GM12864 (cell line): ENCODE measurements at regions not wholly inside any gene's neighbourhood (a gene's known extent, or its start where the extent isn't known, plus 50 kb on each side); places are given as distances from the start of the nearest gene placed in this dataset.

Source experiments
- DNase-seq: peaks from one replicate; pipeline ENCODE4 v3.0.0-alpha.2; 2011; ENCODE audit warnings: low read depth
- H3K4me3 ChIP-seq: 2 replicates; pipeline ENCODE4 v1.5.1; 2011; ENCODE audit warnings: mild to moderate bottlenecking, low read depth, low read length, control low read depth
- TF ChIP-seq, protein P1 (sequence below): IDR thresholded peaks from 2 replicates; pipeline ENCODE4 v1.5.1; 2011; ENCODE audit warnings: low read depth, mild to moderate bottlenecking, moderate library complexity, low read length, control low read depth, inconsistent platforms; ENCODE audit errors: missing control alignments

DNA sequence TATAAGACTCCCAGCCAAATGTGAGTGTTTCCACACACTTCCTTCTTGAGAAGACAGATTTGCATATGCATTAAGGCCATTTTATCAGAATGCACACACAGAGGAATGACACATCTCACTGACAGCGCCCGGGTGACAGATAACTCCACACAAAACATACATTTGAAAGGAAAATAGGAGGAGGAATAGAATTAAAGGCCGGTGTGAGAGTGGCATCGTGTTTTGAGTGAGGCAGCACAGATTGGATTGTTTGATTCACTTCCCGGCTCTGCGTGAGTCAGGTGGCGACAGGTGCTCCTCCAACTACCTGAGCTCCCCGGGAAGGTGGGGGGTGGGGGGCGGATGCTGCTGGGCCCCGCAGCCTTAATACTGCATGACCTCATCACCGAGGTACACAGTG lies 429.0 kb downstream of the TSHZ3 start:
- no peak for DNase-seq
- H3K4me3 ChIP-seq: no peak overlapping the region
- TF ChIP-seq, protein P1, sequence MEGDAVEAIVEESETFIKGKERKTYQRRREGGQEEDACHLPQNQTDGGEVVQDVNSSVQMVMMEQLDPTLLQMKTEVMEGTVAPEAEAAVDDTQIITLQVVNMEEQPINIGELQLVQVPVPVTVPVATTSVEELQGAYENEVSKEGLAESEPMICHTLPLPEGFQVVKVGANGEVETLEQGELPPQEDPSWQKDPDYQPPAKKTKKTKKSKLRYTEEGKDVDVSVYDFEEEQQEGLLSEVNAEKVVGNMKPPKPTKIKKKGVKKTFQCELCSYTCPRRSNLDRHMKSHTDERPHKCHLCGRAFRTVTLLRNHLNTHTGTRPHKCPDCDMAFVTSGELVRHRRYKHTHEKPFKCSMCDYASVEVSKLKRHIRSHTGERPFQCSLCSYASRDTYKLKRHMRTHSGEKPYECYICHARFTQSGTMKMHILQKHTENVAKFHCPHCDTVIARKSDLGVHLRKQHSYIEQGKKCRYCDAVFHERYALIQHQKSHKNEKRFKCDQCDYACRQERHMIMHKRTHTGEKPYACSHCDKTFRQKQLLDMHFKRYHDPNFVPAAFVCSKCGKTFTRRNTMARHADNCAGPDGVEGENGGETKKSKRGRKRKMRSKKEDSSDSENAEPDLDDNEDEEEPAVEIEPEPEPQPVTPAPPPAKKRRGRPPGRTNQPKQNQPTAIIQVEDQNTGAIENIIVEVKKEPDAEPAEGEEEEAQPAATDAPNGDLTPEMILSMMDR: no peak

DNA sequence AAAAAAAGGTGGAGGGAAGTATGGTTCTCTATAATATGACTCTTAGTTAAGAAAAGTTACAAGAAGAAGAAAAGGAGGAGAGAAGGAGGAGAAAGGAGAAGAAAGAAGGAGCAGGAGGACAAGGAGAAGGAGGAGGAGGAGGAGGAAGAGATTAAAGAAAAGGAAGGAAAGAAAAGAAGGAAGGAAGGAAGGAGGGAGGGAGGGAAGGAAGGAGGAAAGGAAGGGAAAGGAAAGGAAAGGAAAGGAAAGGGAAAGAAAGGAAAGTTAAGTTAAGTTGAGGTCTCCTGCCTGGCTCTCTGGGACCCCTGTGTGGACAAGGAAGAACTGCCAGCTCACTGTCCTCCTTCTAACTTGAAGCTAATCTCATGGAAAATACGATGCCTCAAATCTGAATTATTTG lies 429.5 kb downstream of the TSHZ3 start:
- TF ChIP-seq, protein P1: no peak
- no peak for DNase-seq
- H3K4me3 ChIP-seq: no peak overlapping the region

DNA sequence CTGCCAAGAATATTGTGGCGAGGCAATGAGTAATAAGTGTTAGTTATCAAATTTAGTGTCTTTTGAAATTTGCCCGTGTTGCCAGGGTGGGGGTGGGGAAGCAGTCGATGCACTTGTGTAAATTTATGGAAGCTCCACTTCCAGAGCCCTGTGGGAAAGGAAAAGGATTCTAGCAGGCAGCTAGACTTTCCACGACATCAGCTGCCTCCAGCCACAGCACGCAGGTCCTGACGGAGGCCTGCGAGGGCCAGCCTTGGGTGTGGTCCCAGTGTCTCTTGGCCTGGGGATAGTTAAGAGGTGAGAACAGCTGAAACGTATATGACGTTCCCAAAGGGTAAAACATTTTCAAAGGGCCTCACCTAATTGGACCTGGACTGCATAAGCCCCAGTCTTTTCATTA lies 433.0 kb downstream of the TSHZ3 start:
- TF ChIP-seq, protein P1: no peak
- DNase-seq: no peak
- no peak overlapping the region for H3K4me3 ChIP-seq

DNA sequence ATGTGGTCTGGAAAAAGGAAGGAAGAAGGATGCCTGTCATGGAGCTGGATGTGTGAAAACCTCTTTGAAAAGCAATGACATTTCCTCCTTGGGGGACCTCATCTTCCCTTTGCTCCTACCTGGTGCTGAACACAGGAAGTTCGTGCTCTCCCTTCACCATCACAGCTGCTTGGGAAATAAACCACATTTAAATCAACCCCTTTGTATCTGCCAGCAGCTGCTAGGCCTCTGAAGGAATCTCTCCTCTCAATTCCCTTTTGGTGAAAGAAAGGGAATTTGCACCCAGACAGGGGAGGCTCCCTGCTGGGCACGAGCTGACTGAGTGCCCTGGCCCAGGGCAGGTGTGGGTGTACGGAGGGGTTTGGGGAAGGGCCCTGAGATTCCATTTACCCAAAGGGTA lies 437.7 kb downstream of the TSHZ3 start:
- no peak for DNase-seq
- H3K4me3 ChIP-seq: no peak overlapping the region
- TF ChIP-seq, protein P1: no peak

DNA sequence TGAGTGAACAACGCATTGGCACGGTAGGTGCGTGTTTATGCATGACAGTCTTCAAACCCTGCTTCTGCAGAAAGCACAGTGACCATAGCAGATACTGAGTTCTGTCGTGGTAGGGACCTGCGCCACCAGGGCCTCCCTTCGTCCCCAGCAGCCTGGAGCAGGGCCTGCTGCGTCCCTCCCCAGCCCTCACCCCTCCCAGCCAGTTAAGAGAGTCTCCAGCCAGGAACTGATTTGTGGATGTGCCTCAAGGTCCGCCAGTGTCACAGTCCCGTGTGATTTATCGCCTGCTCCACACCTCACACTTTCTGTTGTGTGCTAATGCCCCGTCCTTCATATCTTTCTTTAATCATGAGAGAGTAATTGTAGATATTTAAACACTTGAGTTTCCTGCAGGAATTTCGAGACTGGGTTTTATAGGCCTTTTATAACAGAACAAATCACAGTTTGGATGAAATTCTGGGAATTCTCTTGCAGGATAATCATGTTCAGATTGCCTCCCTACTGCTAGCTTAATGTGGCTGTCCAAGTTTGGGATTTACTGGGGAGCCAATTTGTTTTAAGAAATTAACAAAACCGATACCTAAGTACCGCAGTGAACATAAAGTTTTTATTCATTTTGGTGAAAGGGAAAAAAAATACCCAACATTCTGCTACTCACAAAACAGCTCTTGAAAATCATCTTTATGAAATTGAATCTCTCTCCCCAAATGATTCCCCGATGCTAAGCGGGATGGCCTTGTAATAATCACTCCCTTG lies 438.6 kb downstream of the TSHZ3 start:
- TF ChIP-seq, protein P1: no peak
- DNase-seq: no peak
- no peak overlapping the region for H3K4me3 ChIP-seq

DNA sequence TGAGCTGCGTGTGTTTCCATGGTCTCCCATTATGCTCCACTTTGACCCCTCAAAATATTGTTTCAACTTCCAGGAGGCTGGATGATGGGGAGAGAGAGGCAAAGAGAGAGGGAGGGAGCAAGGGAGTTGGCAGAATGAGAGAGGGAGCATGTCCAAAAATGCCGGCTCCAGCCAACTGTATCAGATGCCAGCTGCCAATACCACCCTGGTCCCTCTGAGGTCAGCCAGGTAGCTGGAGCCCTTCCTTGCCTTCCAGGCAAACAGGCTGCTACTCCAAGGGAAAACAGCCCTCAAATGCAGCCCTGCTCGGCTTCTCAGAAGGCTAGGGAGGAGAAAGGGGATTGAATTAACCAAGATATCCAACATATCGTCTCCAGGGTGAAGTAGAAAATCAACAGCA lies 440.0 kb downstream of the TSHZ3 start:
- TF ChIP-seq, protein P1: no peak
- DNase-seq: no peak
- H3K4me3 ChIP-seq: no peak overlapping the region

DNA sequence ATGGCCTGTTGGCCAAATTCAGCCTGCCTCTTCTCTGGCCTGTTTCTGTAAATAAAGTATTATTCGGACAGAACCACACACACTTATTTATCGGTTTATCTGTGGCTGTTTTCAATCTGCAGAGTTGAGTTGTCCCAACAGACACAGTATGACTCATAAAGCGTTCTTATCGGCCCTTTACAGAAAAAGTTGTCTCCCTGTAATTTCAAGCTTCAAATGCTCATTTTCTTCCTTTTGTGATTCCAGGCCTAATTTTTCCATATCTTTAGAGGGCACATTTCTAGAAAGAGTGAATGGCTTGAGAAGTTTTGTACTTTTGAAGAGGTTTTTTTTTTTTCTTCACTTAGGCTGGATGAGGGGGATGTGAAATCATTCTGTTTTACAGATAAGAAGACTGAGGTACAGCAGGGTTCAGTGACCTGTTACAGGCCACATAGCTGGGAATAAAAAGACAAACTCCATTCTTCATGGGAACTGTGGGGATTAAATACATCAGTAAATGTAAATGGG lies 440.9 kb downstream of the TSHZ3 start:
- DNase-seq: no peak
- H3K4me3 ChIP-seq: no peak overlapping the region
- TF ChIP-seq, protein P1: no peak
